ENCODE measurements at regions not wholly inside any gene's neighbourhood (a gene's known extent, or its start where the extent isn't known, plus 50 kb on each side); places are given as distances from the start of the nearest gene placed in this dataset.
"Not testable (repeated sequence)": the region's sequence is repeated elsewhere in the genome, so short reads cannot be mapped to it uniquely, and the experiment has no call there.

- no peak for DNase-seq (ENCODE audit: low spot score)
- Histone ChIP-seq H3K27ac (no peak overlapping the region), H3K4me3 (no peak overlapping the region)
- TF ChIP-seq CTCF (IDR thresholded peaks at IDR 0.05) = no peak
These were observed 485.6 kb upstream of the IL12A start for GRCh38 chr3:159502986-159503385.

GRCh38 chr3:159510988-159511387 lies 477.6 kb upstream of the IL12A start:
- not testable (repeated sequence) for H3K27ac ChIP-seq; DNase-seq (ENCODE audit: low spot score); H3K4me3 ChIP-seq

- DNase-seq (ENCODE audit: low spot score) = no peak
- no peak for TF ChIP-seq CTCF (IDR thresholded peaks at IDR 0.05)
- no peak overlapping the region for H3K27ac ChIP-seq
These were observed 475.2 kb upstream of the IL12A start for GRCh38 chr3:159513444-159513843.

GRCh38 chr3:159513867-159514380 lies 474.7 kb upstream of the IL12A start:
- DNase-seq (ENCODE audit: low spot score) = no peak
- Histone ChIP-seq H3K4me3 (no peak overlapping the region), H3K27ac (no peak overlapping the region)
- TF ChIP-seq CTCF (IDR thresholded peaks at IDR 0.05) = no peak

More at GRCh38 chr3:159513444-159513843, 475.2 kb upstream of the IL12A start:
- no peak overlapping the region for H3K4me3 ChIP-seq

- DNase-seq (ENCODE audit: low spot score) = no peak
- no peak for TF ChIP-seq CTCF (IDR thresholded peaks at IDR 0.05)
These were observed 471.5 kb upstream of the IL12A start for GRCh38 chr3:159517105-159517504.

GRCh38 chr3:159520638-159521037 lies 468.0 kb upstream of the IL12A start:
- no peak overlapping the region for H3K27ac ChIP-seq
- DNase-seq (ENCODE audit: low spot score) = no peak
- H3K4me3 ChIP-seq = no peak overlapping the region
- TF ChIP-seq CTCF (IDR thresholded peaks at IDR 0.05) = no peak

More at GRCh38 chr3:159517105-159517504, 471.5 kb upstream of the IL12A start:
- H3K27ac ChIP-seq = no peak overlapping the region
- H3K4me3 ChIP-seq = no peak overlapping the region

GRCh38 chr3:159522276-159522675 lies 466.4 kb upstream of the IL12A start:
- no peak for TF ChIP-seq CTCF (IDR thresholded peaks at IDR 0.05)
- no peak for DNase-seq (ENCODE audit: low spot score)
- Histone ChIP-seq H3K27ac (no peak overlapping the region), H3K4me3 (no peak overlapping the region)

Data from coronary artery (tissue), 2 donors.